WTC11 (cell line): ENCODE measurements at regions not wholly inside any gene's neighbourhood (a gene's known extent, or its start where the extent isn't known, plus 50 kb on each side); places are given as distances from the start of the nearest gene placed in this dataset.

Experiments
- ATAC-seq: fragments of 200-7000 bp; cut with Tn5 transposase; 2 replicates; pipeline ENCODE4 v1.10.0; 2021; ENCODE audit warnings: mild to moderate bottlenecking, moderate library complexity
- CTCF ChIA-PET: fragments of 300-600 bp; sonication (Branson Sonifier 250); formaldehyde crosslinking; loops from one replicate; lab custom pipeline; 2021; ENCODE audit warnings: antibody characterized with exemption; lab: Charles Lee
- POLR2A ChIA-PET: fragments of 350-600 bp; sonication (Branson Sonifier 250); formaldehyde crosslinking; loops from one replicate; lab custom pipeline; 2021; ENCODE audit warnings: antibody characterized with exemption; lab: Charles Lee
- DNase-seq: peaks from one replicate; pipeline ENCODE4 v3.0.0; 2021; ENCODE audit warnings: low spot score
- H3K27ac Mint-ChIP-seq: 2 replicates; pipeline ENCODE4 v1.8.0; 2021; ENCODE audit warnings: mixed read lengths
- H3K27me3 Mint-ChIP-seq: 2 replicates; pipeline ENCODE4 v1.8.0; 2021; ENCODE audit warnings: low read depth, mild to moderate bottlenecking, moderate library complexity, mixed read lengths
- H3K36me3 Mint-ChIP-seq: 2 replicates; pipeline ENCODE4 v1.8.0; 2021; ENCODE audit warnings: mixed read lengths
- H3K4me1 Mint-ChIP-seq: 2 replicates; pipeline ENCODE4 v1.8.0; 2022; ENCODE audit warnings: mixed read lengths
- H3K4me3 Mint-ChIP-seq: 2 replicates; pipeline ENCODE4 v1.8.0; 2021; ENCODE audit warnings: mild to moderate bottlenecking, moderate library complexity, mixed read lengths
- H3K9me3 Mint-ChIP-seq: 2 replicates; pipeline ENCODE4 v1.8.0; 2021; ENCODE audit warnings: mixed read lengths
- AFF4 ChIP-seq: sonication (generic); formaldehyde crosslinking; IDR thresholded peaks from 2 replicates; pipeline ENCODE4 v1.8.1; 2023; ENCODE audit warnings: mild to moderate bottlenecking, missing genetic modification reagents, borderline replicate concordance
- CDX4 ChIP-seq: fragments of 250-450 bp; sonication (Bioruptor Pico); IDR thresholded peaks from 2 replicates; pipeline ENCODE4 v1.9.0; 2021; ENCODE audit warnings: moderate library complexity, mild to moderate bottlenecking, inconsistent platforms, borderline replicate concordance
- E2F4 ChIP-seq: sonication (generic); formaldehyde crosslinking; IDR thresholded peaks from 2 replicates; pipeline ENCODE4 v1.8.1; 2022; ENCODE audit warnings: low read depth, mild to moderate bottlenecking, moderate library complexity, missing genetic modification reagents, borderline replicate concordance
- ELF4 ChIP-seq: sonication (generic); formaldehyde crosslinking; IDR thresholded peaks from 2 replicates; pipeline ENCODE4 v1.8.1; 2022; ENCODE audit warnings: low read depth, mild to moderate bottlenecking, moderate library complexity, missing genetic modification reagents
- FOXJ3 ChIP-seq: sonication (generic); formaldehyde crosslinking; IDR thresholded peaks from 2 replicates; pipeline ENCODE4 v1.9.0; 2021; ENCODE audit warnings: missing genetic modification reagents, mild to moderate bottlenecking, borderline replicate concordance
- GABPB1 ChIP-seq: sonication (generic); formaldehyde crosslinking; IDR thresholded peaks from 2 replicates; pipeline ENCODE4 v1.8.1; 2023; ENCODE audit warnings: mild to moderate bottlenecking, missing genetic modification reagents
- GTF2I ChIP-seq: fragments of 250-450 bp; sonication (Bioruptor Pico); conservative IDR thresholded peaks from 2 replicates; pipeline ENCODE4 v1.4.0; 2021; ENCODE audit warnings: mild to moderate bottlenecking
- HMGXB4 ChIP-seq: sonication (generic); formaldehyde crosslinking; IDR thresholded peaks from 2 replicates; pipeline ENCODE4 v1.8.1; 2023; ENCODE audit warnings: mild to moderate bottlenecking, moderate library complexity, missing genetic modification reagents
- IRF2 ChIP-seq: sonication (generic); formaldehyde crosslinking; IDR thresholded peaks from 2 replicates; pipeline ENCODE4 v1.8.0; 2022; ENCODE audit warnings: low read depth, missing genetic modification reagents, borderline replicate concordance
- NFYB ChIP-seq: sonication (generic); formaldehyde crosslinking; conservative IDR thresholded peaks from 2 replicates; pipeline ENCODE4 v1.8.0; 2022; ENCODE audit warnings: low read depth, missing genetic modification reagents
- RELA ChIP-seq: sonication (generic); formaldehyde crosslinking; IDR thresholded peaks from 2 replicates; pipeline ENCODE4 v1.8.1; 2022; ENCODE audit warnings: missing genetic modification reagents, mild to moderate bottlenecking, borderline replicate concordance
- RORB ChIP-seq: fragments of 250-450 bp; sonication (Bioruptor Pico); IDR thresholded peaks from 2 replicates; pipeline ENCODE4 v1.9.0; 2021; ENCODE audit warnings: mild to moderate bottlenecking
- STAT6 ChIP-seq: sonication (generic); formaldehyde crosslinking; conservative IDR thresholded peaks from 2 replicates; pipeline ENCODE4 v1.8.1; 2023; ENCODE audit warnings: mild to moderate bottlenecking, low read depth, missing genetic modification reagents, moderate library complexity
- TEAD4 ChIP-seq: sonication (generic); formaldehyde crosslinking; IDR thresholded peaks from 2 replicates; pipeline ENCODE4 v1.8.0; 2022; ENCODE audit warnings: mild to moderate bottlenecking, missing genetic modification reagents
- ZNF121 ChIP-seq: sonication (generic); formaldehyde crosslinking; IDR thresholded peaks from 2 replicates; pipeline ENCODE4 v1.8.0; 2023; ENCODE audit warnings: missing genetic modification reagents
- ZNF425 ChIP-seq: fragments of 250-450 bp; sonication (Bioruptor Pico); conservative IDR thresholded peaks from 2 replicates; pipeline ENCODE4 v1.9.0; 2021; ENCODE audit warnings: mild to moderate bottlenecking
- ZNF512 ChIP-seq: sonication (generic); formaldehyde crosslinking; IDR thresholded peaks from 2 replicates; pipeline ENCODE4 v1.8.1; 2022; ENCODE audit warnings: missing genetic modification reagents, borderline replicate concordance

GRCh38 chr7:4437916-4438315, 244.2 kb upstream of the FOXK1 start (continued):
- TF ChIP-seq AFF4 (CRISPR knock-in tag) = no peak
- TF ChIP-seq ZNF121 (CRISPR knock-in tag) = no peak
- no peak for TF ChIP-seq ELF4 (CRISPR knock-in tag)
- TF ChIP-seq STAT6 (CRISPR knock-in tag) = no peak
- no peak for TF ChIP-seq GTF2I (CRISPR knock-in tag)
- no peak for TF ChIP-seq RORB (CRISPR knock-in tag)

GRCh38 chr7:4438723-4439245, 243.3 kb upstream of the FOXK1 start:
- H3K4me3 Mint-ChIP-seq = no peak overlapping the region
- ATAC-seq (no peak), DNase-seq (no peak)
- peaks cover 7% of the 10 kb centered on the region; the same call in 1 of the 2 replicates for H3K27me3 Mint-ChIP-seq
- no peak overlapping the region for H3K27ac Mint-ChIP-seq
- peaks cover 6% of the 10 kb centered on the region for H3K36me3 Mint-ChIP-seq
- CTCF ChIA-PET = no interaction called here
- POLR2A ChIA-PET = no interaction called here
- H3K4me1 Mint-ChIP-seq = no peaks in the 10 kb centered on the region
- TF ChIP-seq FOXJ3 (no peak), TEAD4 (CRISPR knock-in tag) (no peak), HMGXB4 (CRISPR knock-in tag) (no peak)
- H3K9me3 Mint-ChIP-seq = peaks cover 36% of the 10 kb centered on the region

- DNase-seq = no peak
- Mint-ChIP-seq H3K36me3 (peaks cover 10% of the 10 kb centered on the region), H3K4me1 (no peaks in the 10 kb centered on the region), H3K27ac (no peak overlapping the region), H3K4me3 (no peak overlapping the region)
- POLR2A ChIA-PET = no interaction called here
- no peak for TF ChIP-seq ZNF512 (CRISPR knock-in tag)
- no peak for TF ChIP-seq GABPB1 (CRISPR knock-in tag)
- TF ChIP-seq IRF2 (CRISPR knock-in tag) = no peak
- TF ChIP-seq E2F4 = no peak
- TF ChIP-seq CDX4 (CRISPR knock-in tag) = no peak
- no peak for TF ChIP-seq NFYB (CRISPR knock-in tag)
- no peak for TF ChIP-seq ZNF425 (CRISPR knock-in tag)
- TF ChIP-seq RELA (CRISPR knock-in tag) = no peak
- TF ChIP-seq, all 79 proteins: peak for 0
- CTCF ChIA-PET = no interaction called here
- Mint-ChIP-seq H3K9me3 (peaks cover 40% of the 10 kb centered on the region), H3K27me3 (peaks cover 7% of the 10 kb centered on the region; the same call in 1 of the 2 replicates)
- ATAC-seq = no peak
These were observed 242.7 kb upstream of the FOXK1 start for GRCh38 chr7:4439444-4439843.
